GM20431 (cell line): ENCODE measurements at regions not wholly inside any gene's neighbourhood (a gene's known extent, or its start where the extent isn't known, plus 50 kb on each side); places are given as distances from the start of the nearest gene placed in this dataset.
"Not testable (repeated sequence)": the region's sequence is repeated elsewhere in the genome, so short reads cannot be mapped to it uniquely, and the experiment has no call there.

Experiments
- in situ Hi-C: fragments of 300-500 bp; cut with MseI, MboI; formaldehyde crosslinking; loops from one replicate; pipeline ENCODE4 v1.15.0; 2020; ENCODE audit warnings: low sequenced_read_pairs; ENCODE audit not compliant: unreplicated experiment

DNA sequence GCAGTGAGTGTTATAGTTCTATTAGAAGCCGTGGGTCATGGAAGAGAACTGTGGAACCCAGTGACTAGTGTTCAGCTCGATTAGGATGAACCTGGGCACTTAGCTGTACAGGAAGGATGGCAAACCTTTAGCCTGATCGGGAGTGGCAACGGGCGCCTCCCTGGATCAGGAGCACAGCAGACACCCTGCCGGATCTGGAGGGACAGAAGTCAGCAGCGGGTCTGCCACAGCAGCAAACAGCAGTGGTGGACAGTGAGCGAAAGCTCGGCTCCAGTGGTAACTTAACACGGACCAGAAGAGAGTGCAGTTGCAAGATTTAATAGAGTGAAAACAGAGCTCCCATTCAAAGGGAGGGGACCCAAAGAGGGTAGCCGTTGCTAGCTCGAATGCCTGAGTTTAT lies 697.6 kb upstream of the SLITRK1 start:
- in situ Hi-C loops = not testable (repeated sequence)

GRCh38 chr13:84574851-84575250 lies 692.6 kb upstream of the SLITRK1 start:
- in situ Hi-C loops = no loop called here

DNA sequence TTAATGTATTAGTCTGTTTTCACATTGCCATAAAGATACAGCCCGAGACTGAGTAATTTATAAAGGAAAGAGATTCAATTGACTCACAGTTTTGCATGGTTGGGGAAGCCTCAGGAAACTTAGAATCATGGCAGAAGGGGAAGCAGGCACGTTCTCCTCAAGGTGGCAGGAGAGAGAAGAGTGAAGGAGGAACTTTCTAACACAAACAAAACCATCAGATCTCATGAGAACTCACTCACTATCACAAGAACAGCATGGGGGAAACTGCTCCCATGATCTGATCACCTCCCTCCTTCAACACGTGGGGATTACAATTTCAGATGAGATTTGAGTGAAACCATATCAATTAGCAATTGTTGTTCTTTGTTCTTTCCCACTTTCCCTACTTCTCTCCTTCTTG lies 689.0 kb upstream of the SLITRK1 start:
- in situ Hi-C loops = no loop called here

DNA sequence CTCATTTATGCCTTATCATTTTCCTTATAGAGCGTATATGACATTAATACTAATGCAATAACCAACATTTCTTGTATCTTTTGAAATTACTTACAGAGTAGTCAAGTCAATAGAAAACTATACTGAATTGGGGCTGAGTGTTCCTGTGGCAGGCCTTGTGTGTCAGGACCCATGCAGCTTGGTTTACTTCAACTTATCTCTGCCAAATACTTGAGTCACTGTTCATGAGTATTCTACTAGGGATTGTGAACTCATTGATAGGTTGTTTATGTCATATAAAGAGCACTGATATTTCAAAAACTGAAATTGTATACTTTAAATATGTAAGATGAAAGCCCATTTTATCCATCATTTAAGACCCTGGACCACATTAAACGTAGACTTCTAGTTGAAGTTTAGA lies 688.6 kb upstream of the SLITRK1 start:
- in situ Hi-C loops = no loop called here

DNA sequence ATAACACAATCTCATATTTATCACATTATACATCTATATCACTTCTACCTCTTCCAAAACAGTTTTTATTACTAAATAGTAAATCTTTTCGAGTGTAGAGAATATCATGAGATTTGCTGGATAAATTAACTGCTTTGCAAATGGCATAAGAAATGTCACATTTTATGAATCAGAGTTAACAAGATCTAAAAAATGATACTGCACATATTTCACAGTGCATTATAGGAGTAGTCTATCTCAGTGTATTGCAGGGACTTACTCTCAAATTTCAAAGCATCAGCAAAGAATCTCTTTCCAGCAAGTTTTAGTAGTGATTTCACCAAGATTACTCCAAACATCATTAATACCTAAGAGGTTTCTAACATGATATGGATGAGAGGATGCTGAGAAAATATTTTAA lies 687.1 kb upstream of the SLITRK1 start:
- in situ Hi-C loops = no loop called here

DNA sequence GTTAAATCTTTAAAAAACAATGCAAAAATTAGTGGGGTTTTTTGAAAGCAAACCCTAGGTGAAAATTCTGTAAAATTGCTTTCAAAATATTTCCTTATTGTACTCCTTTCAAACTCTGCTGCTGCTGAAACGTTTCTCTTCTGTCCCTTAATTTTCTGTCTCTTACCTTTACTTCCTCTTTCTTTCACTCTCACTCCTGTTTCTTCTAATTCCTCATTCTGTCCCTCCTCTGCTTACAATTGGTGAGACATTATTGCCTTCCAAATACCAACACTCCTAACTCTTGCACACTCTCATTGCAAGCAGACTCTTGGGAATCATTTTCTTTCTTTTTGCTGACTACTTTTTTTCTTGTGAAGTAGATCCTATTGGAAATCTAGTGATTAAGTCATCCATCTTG lies 685.6 kb upstream of the SLITRK1 start:
- in situ Hi-C loops = no loop called here

- in situ Hi-C loops = no loop called here
Measured at GRCh38 chr13:84566780-84567179, 684.5 kb upstream of the SLITRK1 start.

GRCh38 chr13:84563611-84564010 lies 681.3 kb upstream of the SLITRK1 start:
- in situ Hi-C loops = no loop called here

GRCh38 chr13:84553227-84553626 lies 671.0 kb upstream of the SLITRK1 start:
- in situ Hi-C loops = no loop called here

- in situ Hi-C loops = no loop called here
Measured at GRCh38 chr13:84543962-84544361, 661.7 kb upstream of the SLITRK1 start.

DNA sequence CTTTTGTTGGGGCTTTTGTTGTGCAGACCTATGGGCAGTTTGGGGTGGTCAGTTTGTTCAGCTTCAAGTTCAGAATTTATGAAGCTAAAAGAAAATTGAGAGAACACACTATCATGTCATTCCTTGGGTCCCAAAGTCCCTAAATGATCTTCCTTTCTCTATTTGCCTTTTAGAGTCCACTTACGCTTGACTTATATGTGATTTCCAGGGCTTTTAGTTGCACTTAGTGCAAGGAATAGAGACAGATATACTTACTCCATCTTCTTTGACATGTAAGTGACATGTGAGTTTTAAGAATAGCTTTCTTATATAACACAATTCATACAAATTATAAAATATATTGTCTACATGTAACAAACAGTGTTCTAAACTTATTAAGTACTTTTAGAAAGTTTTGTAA lies 660.1 kb upstream of the SLITRK1 start:
- in situ Hi-C loops = no loop called here

GRCh38 chr13:84536906-84537305 lies 654.6 kb upstream of the SLITRK1 start:
- in situ Hi-C loops = no loop called here

DNA sequence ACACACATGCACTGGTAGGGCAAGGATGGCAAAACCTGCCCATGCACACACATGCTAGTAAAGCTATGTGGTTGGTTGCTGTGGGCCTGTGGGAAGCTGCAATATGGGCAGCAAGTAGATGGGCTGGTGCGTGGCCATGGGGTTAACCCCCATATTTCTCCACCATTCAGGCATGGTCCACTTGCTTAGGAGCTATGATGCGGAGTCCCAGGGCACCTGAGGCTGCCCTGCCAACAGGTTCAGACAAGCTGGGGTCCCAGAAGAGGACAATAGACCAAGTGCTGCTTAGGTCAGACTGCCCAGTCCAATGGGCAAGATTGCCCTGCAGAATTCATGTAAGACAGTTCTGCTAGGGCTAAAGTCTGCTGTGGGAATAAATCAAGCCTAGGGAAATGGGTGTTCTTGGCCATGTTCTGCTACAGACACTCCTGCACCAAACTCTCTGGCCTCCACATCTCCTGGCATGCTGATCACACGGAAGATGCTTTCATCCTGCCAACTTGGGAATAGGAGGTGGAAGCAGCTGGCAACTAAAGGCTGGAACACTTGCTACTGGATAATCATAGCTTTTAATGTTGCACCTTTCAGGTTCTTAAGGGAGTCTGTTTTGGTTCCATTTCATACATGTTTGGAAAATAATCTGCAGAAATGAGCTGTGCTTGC lies 646.3 kb upstream of the SLITRK1 start:
- in situ Hi-C loops = no loop called here

DNA sequence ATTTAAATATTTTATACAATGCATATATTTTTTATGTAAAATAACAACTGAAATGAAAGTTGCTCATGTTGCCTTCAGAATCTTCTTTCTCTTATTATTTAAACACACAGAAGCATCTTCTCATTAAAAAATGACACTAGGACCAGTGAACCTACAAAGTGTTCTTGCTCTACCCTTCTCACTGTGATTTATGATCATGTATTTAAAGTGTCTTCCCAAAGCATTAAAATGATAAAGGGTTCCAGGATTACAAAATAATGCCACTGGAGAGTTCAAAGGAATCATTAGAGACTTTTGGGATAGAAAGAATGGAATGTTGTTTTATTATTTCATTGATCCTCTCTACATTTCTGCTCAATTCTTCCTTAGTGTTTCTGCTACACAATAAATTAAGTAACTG lies 643.6 kb upstream of the SLITRK1 start:
- in situ Hi-C loops = no loop called here

- in situ Hi-C loops = no loop called here
Measured at GRCh38 chr13:84524586-84524985, 642.3 kb upstream of the SLITRK1 start.

GRCh38 chr13:84500016-84500415 lies 617.7 kb upstream of the SLITRK1 start:
- in situ Hi-C loops = no loop called here

GRCh38 chr13:84497613-84498012 lies 615.3 kb upstream of the SLITRK1 start:
- in situ Hi-C loops = no loop called here

GRCh38 chr13:84491952-84492351 lies 609.7 kb upstream of the SLITRK1 start:
- in situ Hi-C loops = no loop called here

- in situ Hi-C loops = no loop called here
Measured at GRCh38 chr13:84487752-84488151, 605.5 kb upstream of the SLITRK1 start.

- in situ Hi-C loops = no loop called here
Measured at GRCh38 chr13:84481958-84482357, 599.7 kb upstream of the SLITRK1 start.

DNA sequence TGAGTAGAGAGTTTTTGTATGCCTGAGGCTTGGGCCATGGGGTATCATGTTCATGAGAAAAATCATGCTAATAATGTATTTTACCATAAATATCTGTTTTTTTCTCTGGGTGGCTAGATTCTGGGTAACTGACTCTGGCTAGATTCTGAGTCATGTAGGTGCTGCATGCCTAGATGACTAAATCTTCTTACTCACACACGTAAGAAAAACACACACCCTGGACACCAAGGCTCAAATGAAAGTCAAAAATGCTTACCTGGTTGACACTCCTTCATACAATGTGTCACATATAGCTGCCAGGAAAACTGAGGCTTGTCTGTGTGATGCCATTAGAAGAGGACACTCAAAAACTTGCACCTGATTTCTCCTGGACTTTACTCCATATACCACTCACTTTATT lies 597.4 kb upstream of the SLITRK1 start:
- in situ Hi-C loops = no loop called here

- in situ Hi-C loops = no loop called here
Measured at GRCh38 chr13:84470528-84470927, 588.3 kb upstream of the SLITRK1 start.

- in situ Hi-C loops = no loop called here
Measured at GRCh38 chr13:84466461-84466860, 584.2 kb upstream of the SLITRK1 start.
